HG02571 (cell line): ENCODE measurements at regions not wholly inside any gene's neighbourhood (a gene's known extent, or its start where the extent isn't known, plus 50 kb on each side); places are given as distances from the start of the nearest gene placed in this dataset.

Experiments used
- ATAC-seq: cut with Tn5 transposase; IDR thresholded peaks from one replicate; pipeline ENCODE4 v1.9.1; 2021; ENCODE audit warnings: mild to moderate bottlenecking, moderate library complexity; ENCODE audit not compliant: unreplicated experiment

- ATAC-seq, result no peak
Observed at GRCh38 chr2:106628377-106628776, 141.2 kb downstream of the CD8B2 start.

- ATAC-seq, result no peak
Observed at GRCh38 chr2:106629981-106630380, 142.8 kb downstream of the CD8B2 start.

DNA sequence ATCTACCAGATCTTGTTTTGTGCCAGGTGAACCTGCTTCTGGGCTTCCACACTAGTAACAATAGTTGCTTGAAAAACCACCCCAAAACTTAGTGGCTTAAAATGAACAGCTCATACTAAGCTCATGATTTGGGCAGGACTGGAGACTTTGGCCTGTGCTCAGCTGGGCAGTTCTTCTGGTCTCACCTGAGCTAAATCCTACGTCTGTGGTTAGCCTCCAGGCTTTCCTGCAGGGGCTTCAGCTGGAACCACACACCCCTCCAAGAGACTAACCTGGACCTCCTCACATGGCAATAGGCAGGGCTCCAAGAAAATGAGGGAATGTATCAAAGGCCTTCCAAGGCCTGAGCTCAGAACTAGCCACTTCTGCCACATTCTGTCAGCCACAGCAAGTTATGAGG, 144.1 kb downstream of the CD8B2 start:
- ATAC-seq, result no peak

- no peak for ATAC-seq
Observed at GRCh38 chr2:106638043-106638442, 150.9 kb downstream of the CD8B2 start.

GRCh38 chr2:106638580-106638979, 151.4 kb downstream of the CD8B2 start:
- no peak for ATAC-seq

DNA sequence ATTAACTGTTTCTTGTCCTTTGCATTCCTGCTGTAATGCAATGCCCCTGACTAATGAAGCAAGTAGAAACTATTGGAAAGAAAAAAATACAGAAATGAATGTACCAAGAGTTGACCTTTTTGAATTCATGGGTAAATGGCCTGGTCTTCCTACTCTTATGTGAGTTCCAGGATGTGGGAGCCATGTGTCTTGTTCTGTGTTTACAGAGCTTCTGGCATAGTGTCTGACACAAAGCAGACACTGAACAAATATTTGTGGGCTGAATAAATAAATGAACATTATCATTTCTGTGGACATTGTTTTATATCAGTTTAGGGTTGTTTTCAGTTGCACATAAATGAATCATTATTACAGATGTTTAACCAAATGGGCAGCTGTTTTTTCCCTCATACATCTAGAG, 155.5 kb downstream of the CD8B2 start:
- no peak for ATAC-seq

- ATAC-seq, result no peak
Observed at GRCh38 chr2:106644623-106645022, 157.5 kb downstream of the CD8B2 start.

GRCh38 chr2:106646605-106647004, 159.4 kb downstream of the CD8B2 start:
- ATAC-seq, result no peak

- ATAC-seq, result no peak
Observed at GRCh38 chr2:106649306-106649705, 162.1 kb downstream of the CD8B2 start.

GRCh38 chr2:106653465-106653864, 166.3 kb downstream of the CD8B2 start:
- ATAC-seq, result no peak

GRCh38 chr2:106658616-106659015, 171.5 kb downstream of the CD8B2 start:
- ATAC-seq, result no peak

- ATAC-seq, result no peak
Observed at GRCh38 chr2:106664669-106665068, 177.5 kb downstream of the CD8B2 start.

DNA sequence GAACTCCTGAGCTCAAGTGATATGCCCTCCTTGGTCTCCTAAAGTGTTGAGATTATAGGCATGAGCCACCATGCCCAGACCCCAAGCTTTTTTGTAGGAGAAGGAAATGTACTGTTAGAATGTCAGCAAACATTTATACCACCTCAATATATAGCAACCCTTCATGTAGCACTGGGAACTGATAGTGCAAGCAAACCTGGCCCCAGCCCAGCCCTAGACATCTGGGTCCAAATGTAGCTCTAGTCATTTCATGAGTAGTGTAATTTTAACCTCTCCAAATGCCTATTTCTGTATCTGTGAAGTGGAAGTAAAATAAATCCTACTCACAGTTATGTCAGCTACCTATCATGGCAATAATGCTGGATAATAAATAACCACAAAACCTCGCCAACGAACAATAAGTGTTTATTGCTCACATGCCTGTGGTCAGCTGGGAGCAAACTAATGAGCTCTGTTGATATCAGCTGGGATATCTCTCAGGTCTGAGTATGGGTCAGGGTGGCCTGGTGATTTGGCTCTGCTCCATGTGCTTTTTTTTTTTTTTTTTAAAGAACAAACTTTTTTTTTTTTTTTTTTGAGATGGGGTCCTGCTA, 180.4 kb downstream of the CD8B2 start:
- no peak for ATAC-seq

- no peak for ATAC-seq
Observed at GRCh38 chr2:106685180-106685897, 198.2 kb downstream of the CD8B2 start.

GRCh38 chr2:106686814-106687213, 199.2 kb downstream of the ST6GAL2 start:
- no peak for ATAC-seq

DNA sequence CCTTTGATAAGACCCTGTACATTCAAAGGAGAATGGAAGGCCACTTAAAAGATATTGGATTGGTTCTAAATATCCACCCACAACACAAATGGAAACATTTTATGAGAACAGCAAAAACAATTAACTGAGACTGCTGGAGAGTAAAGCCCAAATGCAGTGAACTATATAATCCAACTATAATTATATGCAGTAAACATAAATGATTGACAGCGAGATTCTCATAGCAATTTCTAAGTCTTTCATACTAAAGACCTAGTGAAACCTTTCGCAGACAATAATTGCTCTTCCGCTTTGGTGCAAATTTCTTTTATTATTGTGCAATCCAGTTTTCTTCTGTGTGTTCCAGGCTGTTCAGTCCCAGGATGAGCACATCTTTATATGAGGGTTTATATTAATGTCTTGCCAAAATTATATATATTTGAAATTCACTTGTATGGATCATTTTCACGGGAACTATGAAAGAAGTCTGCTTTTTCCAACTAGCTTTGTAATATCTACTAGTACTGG, 190.9 kb downstream of the ST6GAL2 start:
- ATAC-seq, result no peak

GRCh38 chr2:106695919-106696318, 190.0 kb downstream of the ST6GAL2 start:
- no peak for ATAC-seq

- ATAC-seq, result no peak
Observed at GRCh38 chr2:106700616-106701015, 185.4 kb downstream of the ST6GAL2 start.

DNA sequence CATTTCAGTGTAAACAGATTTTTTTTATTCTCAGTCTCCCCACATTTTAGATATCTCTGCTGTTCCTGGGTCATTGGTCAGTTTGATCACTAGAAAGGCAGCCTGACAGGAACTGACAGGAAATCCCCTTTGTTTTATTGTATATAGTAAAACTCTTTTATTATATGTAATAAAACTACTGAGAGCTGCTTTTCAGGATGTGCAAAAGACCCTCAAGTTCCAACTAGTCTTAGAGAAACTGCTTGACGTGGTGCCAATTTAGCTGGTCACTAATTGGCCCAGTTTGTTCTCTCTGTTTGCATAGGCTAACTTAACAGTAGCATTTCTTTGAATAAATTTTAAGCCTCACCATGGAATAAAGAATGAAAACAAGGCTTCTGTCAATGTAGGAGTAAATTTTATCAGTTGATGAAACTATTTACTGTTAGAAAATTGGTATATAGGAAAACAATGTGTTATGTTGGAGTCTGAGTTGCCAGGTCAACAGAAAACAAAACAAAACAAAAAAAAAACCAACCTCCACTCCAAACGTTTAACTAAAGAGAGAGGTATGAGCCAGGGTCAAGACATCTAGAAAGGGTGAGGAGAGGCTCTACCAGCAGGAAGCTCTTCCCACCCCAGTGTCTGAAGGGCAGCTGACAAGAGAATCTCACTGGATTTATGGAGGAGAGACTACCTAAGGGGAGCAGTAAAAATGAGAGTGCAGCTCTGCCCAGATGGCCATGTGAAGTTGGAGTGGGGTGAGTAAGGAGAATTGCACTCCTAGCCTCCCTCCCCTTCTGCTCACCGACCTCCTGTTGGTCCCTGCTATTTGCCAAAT, 184.6 kb downstream of the ST6GAL2 start:
- ATAC-seq, result no peak

DNA sequence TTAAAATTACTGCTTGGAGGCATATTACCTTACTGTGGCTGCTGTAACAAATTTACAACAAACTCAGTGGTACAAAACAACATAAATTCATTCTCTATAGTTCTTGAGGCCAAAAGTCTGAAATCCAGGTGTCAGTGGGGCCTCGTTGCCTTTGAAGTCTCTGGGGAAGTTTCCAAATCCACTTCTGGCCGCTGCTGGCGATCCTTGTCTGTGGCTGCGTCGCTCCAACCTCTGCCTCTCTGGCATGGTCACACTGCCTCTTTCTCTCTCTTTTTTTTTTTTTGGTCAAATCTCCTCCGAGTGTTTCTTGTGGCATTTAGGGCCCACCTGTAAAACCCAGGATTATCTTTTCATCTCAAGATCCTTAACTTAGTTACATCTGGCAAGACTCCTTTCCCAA, 182.8 kb downstream of the ST6GAL2 start:
- ATAC-seq, result no peak

DNA sequence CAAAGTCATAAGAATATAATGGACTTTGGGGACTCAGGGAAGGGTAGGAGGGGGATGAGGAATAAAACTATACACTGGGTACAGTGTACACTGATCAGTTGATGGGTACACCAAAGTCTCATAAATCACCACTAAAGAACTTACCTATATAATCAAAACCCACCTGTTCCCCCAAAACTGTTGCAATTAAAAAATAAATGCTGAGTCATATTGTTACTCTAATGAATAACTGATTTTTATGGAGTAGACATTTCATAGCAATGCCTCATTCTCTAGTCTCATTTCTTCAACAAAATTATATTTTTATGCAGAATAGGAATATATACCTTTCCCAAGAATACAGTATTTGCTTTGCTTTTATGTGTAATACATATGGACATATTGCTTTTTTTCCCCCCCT, 181.2 kb downstream of the ST6GAL2 start:
- ATAC-seq, result no peak

DNA sequence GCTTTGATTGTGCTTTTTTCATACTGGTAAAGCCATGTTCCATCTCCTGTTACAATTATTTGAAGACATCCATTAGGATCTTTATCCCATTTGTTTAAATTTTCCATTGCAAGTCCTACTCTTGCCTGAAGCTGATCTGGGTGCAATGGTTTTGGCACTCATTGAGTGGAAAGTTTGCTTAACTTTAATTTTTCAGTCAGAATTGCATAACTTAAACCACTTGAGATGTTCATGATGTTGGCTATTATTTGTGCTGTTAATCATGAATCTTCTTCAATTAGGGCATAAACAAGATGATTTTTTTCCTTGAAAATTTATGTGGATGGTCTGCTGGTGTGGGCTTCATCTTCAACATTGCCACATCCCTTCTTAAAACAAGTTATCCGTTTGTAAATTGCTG, 180.1 kb downstream of the ST6GAL2 start:
- ATAC-seq, result no peak
